ENCODE measurements at regions not wholly inside any gene's neighbourhood (a gene's known extent, or its start where the extent isn't known, plus 50 kb on each side); places are given as distances from the start of the nearest gene placed in this dataset.

DNA sequence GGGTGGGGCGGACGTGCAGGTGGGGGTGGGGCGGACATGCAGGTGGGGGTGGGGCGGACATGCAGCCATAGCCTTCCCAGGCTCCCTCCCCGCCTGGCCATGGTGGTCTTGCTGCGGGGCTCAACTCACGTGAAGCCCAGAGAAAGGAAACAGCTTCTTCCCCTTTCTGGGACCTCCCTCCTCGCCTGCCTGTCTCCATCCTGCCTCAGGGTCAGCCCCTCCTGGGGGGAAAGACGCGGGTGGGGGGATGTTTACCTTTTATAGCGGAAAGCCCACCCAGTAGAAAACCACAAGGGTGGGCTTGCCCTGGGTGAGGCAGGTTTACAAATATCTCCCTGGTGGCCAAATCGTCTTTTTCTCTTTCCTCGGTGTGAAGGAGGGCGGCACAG lies 520.0 kb downstream of the GLRX3 start:
- no peaks in the 10 kb centered on the region for H3K9me2 ChIP-seq (ENCODE audit: low read depth, low read length)
- no peak overlapping the region for H3K27ac ChIP-seq (ENCODE audit: low read depth, low read length, poor library complexity, severe bottlenecking)
- H4K20me1 ChIP-seq (ENCODE audit: insufficient read depth, low read length): no peaks in the 10 kb centered on the region
- H3F3A ChIP-seq (ENCODE audit: insufficient read depth, low read length): no peaks in the 10 kb centered on the region
- no peaks in the 10 kb centered on the region for H3K4me1 ChIP-seq (ENCODE audit: insufficient read depth, low read length, severe bottlenecking)
- H3K9ac ChIP-seq (ENCODE audit: low read length): no peak overlapping the region
- H3K27me3 ChIP-seq (ENCODE audit: insufficient read depth, low read length): no peaks in the 10 kb centered on the region
- no peak overlapping the region for H3K4me3 ChIP-seq (ENCODE audit: low read depth, low read length, poor library complexity, severe bottlenecking)
- no peaks in the 10 kb centered on the region for H3K36me3 ChIP-seq (ENCODE audit: insufficient read depth, low read length)
- no peaks in the 10 kb centered on the region for H3K79me2 ChIP-seq (ENCODE audit: insufficient read depth, low read length)
- H2AFZ ChIP-seq (ENCODE audit: low read length): no peak overlapping the region
- TF ChIP-seq, protein P1, sequence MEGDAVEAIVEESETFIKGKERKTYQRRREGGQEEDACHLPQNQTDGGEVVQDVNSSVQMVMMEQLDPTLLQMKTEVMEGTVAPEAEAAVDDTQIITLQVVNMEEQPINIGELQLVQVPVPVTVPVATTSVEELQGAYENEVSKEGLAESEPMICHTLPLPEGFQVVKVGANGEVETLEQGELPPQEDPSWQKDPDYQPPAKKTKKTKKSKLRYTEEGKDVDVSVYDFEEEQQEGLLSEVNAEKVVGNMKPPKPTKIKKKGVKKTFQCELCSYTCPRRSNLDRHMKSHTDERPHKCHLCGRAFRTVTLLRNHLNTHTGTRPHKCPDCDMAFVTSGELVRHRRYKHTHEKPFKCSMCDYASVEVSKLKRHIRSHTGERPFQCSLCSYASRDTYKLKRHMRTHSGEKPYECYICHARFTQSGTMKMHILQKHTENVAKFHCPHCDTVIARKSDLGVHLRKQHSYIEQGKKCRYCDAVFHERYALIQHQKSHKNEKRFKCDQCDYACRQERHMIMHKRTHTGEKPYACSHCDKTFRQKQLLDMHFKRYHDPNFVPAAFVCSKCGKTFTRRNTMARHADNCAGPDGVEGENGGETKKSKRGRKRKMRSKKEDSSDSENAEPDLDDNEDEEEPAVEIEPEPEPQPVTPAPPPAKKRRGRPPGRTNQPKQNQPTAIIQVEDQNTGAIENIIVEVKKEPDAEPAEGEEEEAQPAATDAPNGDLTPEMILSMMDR (IDR thresholded peaks at IDR 0.05; ENCODE audit: low read length): no peak
- no peak for TF ChIP-seq EZH2 (IDR thresholded peaks at IDR 0.05; ENCODE audit: borderline replicate concordance, low read length)
- H3K9me3 ChIP-seq (ENCODE audit: low read length): no peaks in the 10 kb centered on the region
- H3K4me2 ChIP-seq (ENCODE audit: low read length): no peak overlapping the region

DNA sequence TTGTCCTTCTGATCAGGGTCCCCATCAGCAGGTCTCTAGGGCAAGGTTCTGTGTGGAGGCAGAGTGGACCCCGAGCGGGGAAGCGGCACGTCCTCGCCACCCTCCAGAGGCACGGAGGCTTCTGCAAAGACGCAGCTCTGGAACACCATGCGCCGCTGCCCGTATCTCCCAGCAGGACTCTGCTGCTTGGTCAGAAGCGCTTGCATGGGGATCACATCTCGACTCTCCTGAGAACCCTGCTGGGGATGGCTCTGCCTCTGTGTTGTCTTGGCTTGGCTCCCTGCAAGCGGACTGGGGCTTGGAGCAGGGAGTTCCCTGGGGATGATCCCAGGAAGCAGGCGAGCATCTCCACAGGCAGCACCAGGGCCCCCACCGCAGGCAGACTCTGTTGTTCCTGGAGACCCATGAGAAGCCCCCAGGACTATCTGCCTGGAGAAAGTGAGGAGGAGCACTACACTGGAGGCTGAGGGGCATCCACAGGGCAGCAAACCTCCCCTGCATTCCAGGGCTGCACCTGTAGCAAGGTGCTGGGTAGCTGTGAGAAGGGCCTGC lies 520.5 kb downstream of the GLRX3 start:
- TF ChIP-seq EZH2 (IDR thresholded peaks at IDR 0.05; ENCODE audit: borderline replicate concordance, low read length): no peak
- TF ChIP-seq, protein P1 (IDR thresholded peaks at IDR 0.05; ENCODE audit: low read length): no peak
- Histone ChIP-seq H3K27me3 (ENCODE audit: insufficient read depth, low read length) (no peaks in the 10 kb centered on the region), H2AFZ (ENCODE audit: low read length) (no peak overlapping the region), H3K36me3 (ENCODE audit: insufficient read depth, low read length) (no peaks in the 10 kb centered on the region), H3K9me3 (ENCODE audit: low read length) (no peaks in the 10 kb centered on the region), H3K27ac (ENCODE audit: low read depth, low read length, poor library complexity, severe bottlenecking) (no peak overlapping the region), H3K4me3 (ENCODE audit: low read depth, low read length, poor library complexity, severe bottlenecking) (no peak overlapping the region), H3K9ac (ENCODE audit: low read length) (no peak overlapping the region), H3K9me2 (ENCODE audit: low read depth, low read length) (no peaks in the 10 kb centered on the region), H3F3A (ENCODE audit: insufficient read depth, low read length) (no peaks in the 10 kb centered on the region), H3K4me2 (ENCODE audit: low read length) (no peak overlapping the region), H4K20me1 (ENCODE audit: insufficient read depth, low read length) (no peaks in the 10 kb centered on the region), H3K79me2 (ENCODE audit: insufficient read depth, low read length) (no peaks in the 10 kb centered on the region), H3K4me1 (ENCODE audit: insufficient read depth, low read length, severe bottlenecking) (no peaks in the 10 kb centered on the region)

DNA sequence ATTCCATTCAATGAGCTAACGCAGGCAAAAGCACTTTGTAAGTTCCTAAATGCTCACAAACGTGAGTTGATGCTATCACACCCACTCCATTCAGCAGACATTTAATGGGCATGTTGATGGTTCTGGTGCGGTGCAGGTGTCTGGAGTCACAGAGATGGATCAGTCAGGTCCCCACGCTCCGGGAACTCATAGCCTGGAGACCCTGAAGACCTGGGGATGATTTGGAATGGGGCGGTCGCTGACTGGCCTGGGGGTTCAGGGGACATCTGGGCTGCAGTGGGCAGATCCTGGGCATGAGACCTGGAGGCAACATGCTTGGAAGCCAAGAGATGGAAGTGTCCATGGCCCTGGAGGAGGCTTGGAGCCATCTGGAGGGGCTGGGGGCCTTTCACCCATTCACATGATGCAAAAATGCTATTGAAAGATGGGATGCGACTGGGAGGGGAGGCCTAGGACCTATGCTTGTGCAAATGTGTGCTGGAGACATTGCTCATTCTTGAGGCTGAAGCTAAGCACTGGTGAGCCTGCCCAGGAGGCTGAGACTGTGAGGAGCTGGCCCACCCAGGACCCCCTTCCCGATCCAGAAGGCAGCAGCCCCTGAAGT lies 522.6 kb downstream of the GLRX3 start:
- no peak overlapping the region for H3K9ac ChIP-seq (ENCODE audit: low read length)
- no peaks in the 10 kb centered on the region for H3K9me3 ChIP-seq (ENCODE audit: low read length)
- H3K4me3 ChIP-seq (ENCODE audit: low read depth, low read length, poor library complexity, severe bottlenecking): no peak overlapping the region
- no peaks in the 10 kb centered on the region for H3F3A ChIP-seq (ENCODE audit: insufficient read depth, low read length)
- TF ChIP-seq EZH2 (IDR thresholded peaks at IDR 0.05; ENCODE audit: borderline replicate concordance, low read length): no peak
- TF ChIP-seq, protein P1 (IDR thresholded peaks at IDR 0.05; ENCODE audit: low read length): no peak
- H3K27me3 ChIP-seq (ENCODE audit: insufficient read depth, low read length): no peaks in the 10 kb centered on the region
- no peaks in the 10 kb centered on the region for H3K9me2 ChIP-seq (ENCODE audit: low read depth, low read length)
- H3K4me1 ChIP-seq (ENCODE audit: insufficient read depth, low read length, severe bottlenecking): no peaks in the 10 kb centered on the region
- no peak overlapping the region for H2AFZ ChIP-seq (ENCODE audit: low read length)
- no peak overlapping the region for H3K27ac ChIP-seq (ENCODE audit: low read depth, low read length, poor library complexity, severe bottlenecking)
- no peaks in the 10 kb centered on the region for H3K79me2 ChIP-seq (ENCODE audit: insufficient read depth, low read length)
- H3K36me3 ChIP-seq (ENCODE audit: insufficient read depth, low read length): no peaks in the 10 kb centered on the region
- H3K4me2 ChIP-seq (ENCODE audit: low read length): no peak overlapping the region
- no peaks in the 10 kb centered on the region for H4K20me1 ChIP-seq (ENCODE audit: insufficient read depth, low read length)
